A549 (cell line): ENCODE measurements at regions not wholly inside any gene's neighbourhood (a gene's known extent, or its start where the extent isn't known, plus 50 kb on each side); places are given as distances from the start of the nearest gene placed in this dataset.
A peak's percentile ranks its signal among the peaks of the same experiment; 100 is the strongest.

Experiments used
- ATAC-seq, 2 experiments: fragments of 200-7000 bp in 1 of 2; fragments of >200 bp in 1 of 2; cut with Nextera tagmentation in 1 of 2; cut with Tn5 transposase in 1 of 2; 3 replicates each; pipeline versions ENCODE4 v1.8.0 to v1.9.1; 2018 to 2020; ENCODE audit warnings: mild to moderate bottlenecking in 1 of 2, moderate library complexity in 1 of 2
- CTCF ChIA-PET: fragments of 300-600 bp; sonication (Branson Sonifier 250); formaldehyde crosslinking; extraction: SDS; loops from one replicate; lab custom pipeline; 2021; ENCODE audit warnings: antibody characterized with exemption, inconsistent platforms; lab: Yijun Ruan, JAX
- POLR2A ChIA-PET: fragments of 350-600 bp; formaldehyde crosslinking; extraction: SDS; loops from one replicate; lab custom pipeline; 2021; ENCODE audit warnings: antibody characterized with exemption, inconsistent platforms; lab: Yijun Ruan, JAX
- DNase-seq, 2 experiments: peaks; one replicate each; pipeline versions ENCODE4 v3.0.0 to v3.0.0-alpha.2; 2011 to 2016; ENCODE audit warnings: low read depth in 1 of 2, low spot score in 1 of 2
- FAIRE-seq: peaks from 2 replicates; lab custom pipeline; 2011; peaks lifted over from hg19 to GRCh38; lab: Jason Lieb, UNC
- H3K27ac ChIP-seq, 2 experiments: fragments of >200 bp; sonication (Bioruptor Twin); formaldehyde crosslinking; 3 replicates each; pipeline ENCODE4 v1.5.1; 2016 to 2017
- H3K4me1 ChIP-seq: fragments of >200 bp; sonication (Bioruptor Twin); formaldehyde crosslinking; 3 replicates; pipeline ENCODE4 v1.6.1; 2016
- H3K4me2 ChIP-seq: fragments of >200 bp; sonication (Bioruptor Twin); formaldehyde crosslinking; 3 replicates; pipeline ENCODE4 v1.6.1; 2016
- H3K4me3 ChIP-seq: fragments of >200 bp; sonication (Bioruptor Twin); formaldehyde crosslinking; 3 replicates; pipeline ENCODE4 v1.5.1; 2016
- H3K9me3 ChIP-seq: fragments of >200 bp; sonication (Bioruptor Twin); formaldehyde crosslinking; 3 replicates; pipeline ENCODE4 v1.6.1; 2016
- BCL3 ChIP-seq: fragments of >200 bp; sonication (Bioruptor Twin); formaldehyde crosslinking; IDR thresholded peaks from 3 replicates; pipeline ENCODE4 v1.6.1; 2016
- BHLHE40 ChIP-seq: IDR thresholded peaks from 2 replicates; pipeline ENCODE4 v1.6.1; 2012; ENCODE audit warnings: low read depth, low read length, inconsistent platforms
- CBX8 ChIP-seq: fragments of 200-600 bp; sonication (generic); IDR thresholded peaks from 2 replicates; pipeline ENCODE4 v1.6.1; 2016
- CEBPB ChIP-seq, 2 experiments: fragments of >200 bp in 1 of 2; sonication (Bioruptor Twin) in 1 of 2; formaldehyde crosslinking in 1 of 2; IDR thresholded peaks; 2 replicates each; pipeline ENCODE4 v1.6.1; 2012 to 2016
- CHD2 ChIP-seq: fragments of 150-350 bp; IDR thresholded peaks from 2 replicates; pipeline ENCODE4 v1.6.1; 2014; ENCODE audit warnings: low read length; ENCODE audit not compliant: partially characterized antibody
- E2F6 ChIP-seq: IDR thresholded peaks from 2 replicates; pipeline ENCODE4 v1.6.1; 2012; ENCODE audit warnings: low read depth, borderline replicate concordance
- EHMT2 ChIP-seq: fragments of 200-600 bp; sonication (generic); IDR thresholded peaks from 2 replicates; pipeline ENCODE4 v1.6.1; 2016; ENCODE audit warnings: antibody characterized with exemption, low read depth, mild to moderate bottlenecking, moderate library complexity
- FOXS1 ChIP-seq: fragments of 250-450 bp; sonication (Bioruptor Pico); IDR thresholded peaks from 2 replicates; pipeline ENCODE4 v1.5.0; 2020; ENCODE audit warnings: mild to moderate bottlenecking, moderate library complexity
- GATA3 ChIP-seq: IDR thresholded peaks from 2 replicates; pipeline ENCODE4 v1.6.1; 2012; ENCODE audit warnings: borderline replicate concordance
- HOXB5 ChIP-seq: fragments of 250-450 bp; sonication (Bioruptor Pico); IDR thresholded peaks from 2 replicates; pipeline ENCODE4 v1.5.0; 2020; ENCODE audit warnings: mild to moderate bottlenecking, moderate library complexity
- JUNB ChIP-seq: fragments of >200 bp; sonication (Bioruptor Twin); formaldehyde crosslinking; IDR thresholded peaks from 2 replicates; pipeline ENCODE4 v1.6.1; 2016
- KDM1A ChIP-seq: fragments of 200-600 bp; sonication (generic); IDR thresholded peaks from 2 replicates; pipeline ENCODE4 v1.6.1; 2016; ENCODE audit warnings: low read depth, mild to moderate bottlenecking
- MAFK ChIP-seq: fragments of 450-650 bp; IDR thresholded peaks from 2 replicates; pipeline ENCODE4 v1.6.1; 2014; ENCODE audit not compliant: partially characterized antibody
- MAZ ChIP-seq: fragments of 150-350 bp; IDR thresholded peaks from 2 replicates; pipeline ENCODE4 v1.6.1; 2014; ENCODE audit warnings: antibody characterized with exemption, low read depth, low read length, borderline replicate concordance
- MYC ChIP-seq: IDR thresholded peaks from 2 replicates; pipeline ENCODE4 v1.6.1; 2012; ENCODE audit warnings: mild to moderate bottlenecking, inconsistent platforms, low read length, improper control_type of control experiment, borderline replicate concordance
- POLR2AphosphoS2 ChIP-seq: conservative IDR thresholded peaks from 2 replicates; pipeline ENCODE4 v1.6.1; 2012; ENCODE audit warnings: low read length, improper control_type of control experiment, inconsistent platforms
- RAD21 ChIP-seq, 2 experiments: fragments of >200 bp in 1 of 2; sonication (Bioruptor Twin) in 1 of 2; formaldehyde crosslinking in 1 of 2; IDR thresholded peaks in 1 of 2; conservative IDR thresholded peaks in 1 of 2; 2 replicates in 1 of 2; 3 replicates in 1 of 2; pipeline ENCODE4 v1.6.1; 2012 to 2018; ENCODE audit warnings: inconsistent platforms in 1 of 2
- RNF2 ChIP-seq: fragments of 200-600 bp; sonication (generic); IDR thresholded peaks from 2 replicates; pipeline ENCODE4 v1.6.1; 2016; ENCODE audit warnings: low read depth, mild to moderate bottlenecking, antibody characterized with exemption, moderate library complexity, borderline replicate concordance
- ZSCAN20 ChIP-seq: fragments of 250-450 bp; sonication (Bioruptor Pico); IDR thresholded peaks from 2 replicates; pipeline ENCODE4 v1.8.0; 2022; ENCODE audit warnings: mild to moderate bottlenecking, moderate library complexity
- WGBS: methylation state at CpG from one replicate; pipeline ENCODE4 v1.1.6; 2017; ENCODE audit errors: missing lambda C conversion rate; 5-methylcytosine and 5-hydroxymethylcytosine counted together
- TF ChIP-seq, protein P1 (sequence below): fragments of 200-600 bp; sonication (generic); IDR thresholded peaks from 2 replicates; pipeline ENCODE4 v1.6.1; 2016; ENCODE audit warnings: antibody characterized with exemption, mild to moderate bottlenecking, moderate library complexity
- TF ChIP-seq, protein P2 (sequence below): fragments of 450-650 bp; IDR thresholded peaks from 2 replicates; pipeline ENCODE4 v1.6.1; 2014; ENCODE audit warnings: antibody characterized with exemption

GRCh38 chr1:200305806-200306205 is 104.0 kb downstream of the ZNF281 start:
- no peaks in the 10 kb centered on the region for H3K9me3 ChIP-seq
- DNase-seq (no peak), ATAC-seq (no peak), FAIRE-seq (no peak)
- H3K4me3 ChIP-seq: no peak overlapping the region
- H3K4me2 ChIP-seq: no peak overlapping the region
- H3K4me1 ChIP-seq: peaks cover 13% of the 10 kb centered on the region
- ChIA-PET CTCF (interaction anchor here (0.6 to 3.2 kb wide), 10 partner anchors 9 to 621 kb away, joined by 3 to 20 read pairs (median 5); no protein-coding TSS in a partner anchor), POLR2A (no interaction called here)
- H3K27ac ChIP-seq: peak overlapping the region in 1 of 2 experiments; percentile 43; a peak in 1 of 6 replicates
- no peak for TF ChIP-seq GATA3
- TF ChIP-seq ZSCAN20: no peak
- TF ChIP-seq E2F6: no peak
- no peak for TF ChIP-seq CBX8
- no peak for TF ChIP-seq EHMT2
- TF ChIP-seq FOXS1 (CRISPR knock-in tag): no peak
- no peak for TF ChIP-seq RAD21 (conservative IDR thresholded peaks at IDR 0.05 in 1 of 2, IDR thresholded peaks at IDR 0.05 in 1 of 2)
- TF ChIP-seq POLR2AphosphoS2: no peak
- no peak for TF ChIP-seq MAZ
- no peak for TF ChIP-seq MAFK
- TF ChIP-seq RNF2: no peak
- TF ChIP-seq, protein P1, sequence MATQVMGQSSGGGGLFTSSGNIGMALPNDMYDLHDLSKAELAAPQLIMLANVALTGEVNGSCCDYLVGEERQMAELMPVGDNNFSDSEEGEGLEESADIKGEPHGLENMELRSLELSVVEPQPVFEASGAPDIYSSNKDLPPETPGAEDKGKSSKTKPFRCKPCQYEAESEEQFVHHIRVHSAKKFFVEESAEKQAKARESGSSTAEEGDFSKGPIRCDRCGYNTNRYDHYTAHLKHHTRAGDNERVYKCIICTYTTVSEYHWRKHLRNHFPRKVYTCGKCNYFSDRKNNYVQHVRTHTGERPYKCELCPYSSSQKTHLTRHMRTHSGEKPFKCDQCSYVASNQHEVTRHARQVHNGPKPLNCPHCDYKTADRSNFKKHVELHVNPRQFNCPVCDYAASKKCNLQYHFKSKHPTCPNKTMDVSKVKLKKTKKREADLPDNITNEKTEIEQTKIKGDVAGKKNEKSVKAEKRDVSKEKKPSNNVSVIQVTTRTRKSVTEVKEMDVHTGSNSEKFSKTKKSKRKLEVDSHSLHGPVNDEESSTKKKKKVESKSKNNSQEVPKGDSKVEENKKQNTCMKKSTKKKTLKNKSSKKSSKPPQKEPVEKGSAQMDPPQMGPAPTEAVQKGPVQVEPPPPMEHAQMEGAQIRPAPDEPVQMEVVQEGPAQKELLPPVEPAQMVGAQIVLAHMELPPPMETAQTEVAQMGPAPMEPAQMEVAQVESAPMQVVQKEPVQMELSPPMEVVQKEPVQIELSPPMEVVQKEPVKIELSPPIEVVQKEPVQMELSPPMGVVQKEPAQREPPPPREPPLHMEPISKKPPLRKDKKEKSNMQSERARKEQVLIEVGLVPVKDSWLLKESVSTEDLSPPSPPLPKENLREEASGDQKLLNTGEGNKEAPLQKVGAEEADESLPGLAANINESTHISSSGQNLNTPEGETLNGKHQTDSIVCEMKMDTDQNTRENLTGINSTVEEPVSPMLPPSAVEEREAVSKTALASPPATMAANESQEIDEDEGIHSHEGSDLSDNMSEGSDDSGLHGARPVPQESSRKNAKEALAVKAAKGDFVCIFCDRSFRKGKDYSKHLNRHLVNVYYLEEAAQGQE: no peak
- TF ChIP-seq HOXB5 (CRISPR knock-in tag): no peak
- no peak for TF ChIP-seq MYC

DNA sequence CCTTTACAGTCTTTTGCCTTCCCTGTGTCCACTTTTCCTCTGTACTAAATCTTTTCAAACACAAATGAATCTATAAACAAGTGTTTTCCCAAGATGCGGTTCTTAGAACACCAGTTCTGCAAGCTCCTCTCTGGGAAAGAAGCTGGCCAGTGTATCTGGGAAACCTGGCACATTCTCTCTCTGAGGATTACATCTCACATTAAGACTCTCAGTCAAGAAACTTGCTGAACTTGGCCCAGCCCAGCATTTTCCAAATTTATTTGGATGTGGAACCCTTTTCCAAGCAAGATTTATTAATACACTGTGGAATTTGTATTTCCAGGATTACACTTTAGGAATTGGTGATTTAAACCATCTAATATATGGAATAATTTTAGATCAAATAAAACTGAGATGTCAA is 105.7 kb downstream of the ZNF281 start:
- ATAC-seq (no peak), DNase-seq (no peak)
- POLR2A ChIA-PET: no interaction called here
- TF ChIP-seq HOXB5 (CRISPR knock-in tag): no peak
- no peak for TF ChIP-seq BHLHE40
- TF ChIP-seq BCL3: no peak
- TF ChIP-seq, protein P2, sequence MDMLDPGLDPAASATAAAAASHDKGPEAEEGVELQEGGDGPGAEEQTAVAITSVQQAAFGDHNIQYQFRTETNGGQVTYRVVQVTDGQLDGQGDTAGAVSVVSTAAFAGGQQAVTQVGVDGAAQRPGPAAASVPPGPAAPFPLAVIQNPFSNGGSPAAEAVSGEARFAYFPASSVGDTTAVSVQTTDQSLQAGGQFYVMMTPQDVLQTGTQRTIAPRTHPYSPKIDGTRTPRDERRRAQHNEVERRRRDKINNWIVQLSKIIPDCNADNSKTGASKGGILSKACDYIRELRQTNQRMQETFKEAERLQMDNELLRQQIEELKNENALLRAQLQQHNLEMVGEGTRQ: no peak
- TF ChIP-seq JUNB: no peak
- no peak for TF ChIP-seq CHD2
- no peak for TF ChIP-seq CEBPB (IDR thresholded peaks at IDR 0.05)
- TF ChIP-seq, protein P1: no peak
- no peak for TF ChIP-seq KDM1A
- TF ChIP-seq, all 56 proteins: peak for 0
- H3K4me1 ChIP-seq: peaks cover 13% of the 10 kb centered on the region
- H3K4me3 ChIP-seq: no peak overlapping the region
- CTCF ChIA-PET: interaction anchor here (2.5 kb wide), 1 partner anchor 10 kb away, joined by 13 read pairs; no protein-coding TSS in a partner anchor
- 84% methylated on average over 1 of the region's 1 CpG for WGBS
- FAIRE-seq: no peak
- no peak overlapping the region for H3K4me2 ChIP-seq
- H3K9me3 ChIP-seq: no peaks in the 10 kb centered on the region
- peak overlapping the region in 1 of 2 experiments; percentile 37; a peak in 1 of 6 replicates for H3K27ac ChIP-seq
